HCT116 (cell line): ENCODE measurements at regions not wholly inside any gene's neighbourhood (a gene's known extent, or its start where the extent isn't known, plus 50 kb on each side); places are given as distances from the start of the nearest gene placed in this dataset.

Source experiments
- ATAC-seq: fragments of 200-7000 bp; cut with Tn5 transposase; 2 replicates; pipeline ENCODE4 v1.9.1; 2020; ENCODE audit warnings: mild to moderate bottlenecking, moderate library complexity
- BruUV-seq: library from RNA; stranded (reverse); fragments of 400-500 nt; replicated peaks from 2 replicates; lab custom pipeline; 2021; lab: Mats Ljungman, UMichigan
- CTCF ChIA-PET: fragments of 300-600 bp; sonication (Branson Sonifier 250); formaldehyde crosslinking; loops from one replicate; lab custom pipeline; 2021; ENCODE audit warnings: antibody characterized with exemption; lab: Charles Lee
- POLR2A ChIA-PET: fragments of 300-600, 350-600 bp; sonication (Branson Sonifier 250); formaldehyde crosslinking; loops from one replicate; lab custom pipeline; 2021; ENCODE audit warnings: antibody characterized with exemption; lab: Charles Lee
- RAD21 ChIA-PET, 2 experiments: fragments of 300-600 bp; sonication (Branson Sonifier 250); formaldehyde crosslinking; loops; one replicate each; lab custom pipeline; 2023; ENCODE audit warnings: low total read pairs in 2 of 2; ENCODE audit not compliant: uncharacterized antibody in 2 of 2, unreplicated experiment in 2 of 2, low non-redundant PET in 1 of 2; lab: Charles Lee
- DNase-seq: peaks from one replicate; pipeline ENCODE4 v3.0.0-alpha.2; 2010; ENCODE audit warnings: low read depth, low spot score
- H2AFZ ChIP-seq: fragments of 200-600 bp; shearing (Covaris generic), sonication (generic); 2 replicates; pipeline ENCODE4 v1.6.1; 2017; ENCODE audit warnings: low read depth, mixed run types, mixed read lengths, antibody characterized with exemption, low read length; ENCODE audit not compliant: poor library complexity, severe bottlenecking
- H3K27ac ChIP-seq: 2 replicates; pipeline ENCODE4 v1.5.1; 2012; ENCODE audit warnings: low read depth, low read length
- H3K27me3 ChIP-seq: fragments of 200-600 bp; sonication (generic); 2 replicates; pipeline ENCODE4 v1.6.1; 2016; ENCODE audit warnings: mixed run types, low read length, mixed read lengths; ENCODE audit not compliant: insufficient read depth
- H3K36me3 ChIP-seq, 2 experiments: fragments of 200-500 bp in 1 of 2; fragments of 200-600 bp in 1 of 2; sonication (Bioruptor generic) in 1 of 2; sonication (generic) in 1 of 2; 2 replicates each; pipeline versions ENCODE4 v1.5.1 to v1.6.1; 2014 to 2016; ENCODE audit warnings: low read length in 2 of 2, inconsistent platforms in 1 of 2, mixed read lengths in 1 of 2, mixed run types in 1 of 2; ENCODE audit not compliant: insufficient read depth in 2 of 2, control insufficient read depth in 1 of 2
- H3K4me1 ChIP-seq, 2 experiments: fragments of 200-600 bp in 1 of 2; sonication (generic) in 1 of 2; 2 replicates each; pipeline versions ENCODE4 v1.5.1 to v1.6.1; 2012 to 2017; ENCODE audit warnings: low read length in 2 of 2, inconsistent platforms in 1 of 2, mild to moderate bottlenecking in 1 of 2, mixed read lengths in 1 of 2, mixed run types in 1 of 2, moderate library complexity in 1 of 2; ENCODE audit not compliant: insufficient read depth in 2 of 2, control insufficient read depth in 1 of 2
- H3K4me2 ChIP-seq: fragments of 200-600 bp; sonication (generic); 2 replicates; pipeline ENCODE4 v1.6.1; 2017; ENCODE audit warnings: mixed run types, low read length, mixed read lengths
- H3K4me3 ChIP-seq, 2 experiments: fragments of 200-600 bp in 1 of 2; sonication (generic) in 1 of 2; replicated peaks in 1 of 2; 2 replicates each; pipeline ENCODE4 v1.5.1; 2011 to 2016; ENCODE audit warnings: low read length in 2 of 2, control low read depth in 1 of 2, low read depth in 1 of 2, mild to moderate bottlenecking in 1 of 2, mixed read lengths in 1 of 2, mixed run types in 1 of 2
- H3K79me2 ChIP-seq: fragments of 200-600 bp; sonication (generic); 2 replicates; pipeline ENCODE4 v1.6.1; 2017; ENCODE audit warnings: mild to moderate bottlenecking, mixed run types, low read length, moderate library complexity, mixed read lengths; ENCODE audit not compliant: insufficient read depth
- H3K9ac ChIP-seq: fragments of 200-600 bp; sonication (generic); 2 replicates; pipeline ENCODE4 v1.6.1; 2016; ENCODE audit warnings: low read length, mixed read lengths
- H3K9me2 ChIP-seq: fragments of 200-600 bp; sonication (generic), shearing (Covaris generic); 2 replicates; pipeline ENCODE4 v1.6.1; 2017; ENCODE audit warnings: mixed run types, mild to moderate bottlenecking, moderate library complexity; ENCODE audit not compliant: insufficient read depth
- H3K9me3 ChIP-seq, 2 experiments: fragments of 200-500 bp in 1 of 2; fragments of 200-600 bp in 1 of 2; sonication (Bioruptor generic) in 1 of 2; sonication (generic) in 1 of 2; 2 replicates each; pipeline ENCODE4 v1.6.1; 2014 to 2017; ENCODE audit warnings: low read length in 2 of 2, mixed read lengths in 2 of 2, inconsistent platforms in 1 of 2, low read depth in 1 of 2, mild to moderate bottlenecking in 1 of 2, mixed run types in 1 of 2, moderate library complexity in 1 of 2; ENCODE audit not compliant: control insufficient read depth in 1 of 2, insufficient read depth in 1 of 2
- H4K20me1 ChIP-seq: fragments of 200-600 bp; sonication (generic), shearing (Covaris generic); 2 replicates; pipeline ENCODE4 v1.6.1; 2017; ENCODE audit warnings: mixed run types, mild to moderate bottlenecking, moderate library complexity; ENCODE audit not compliant: insufficient read depth
- EGR1 ChIP-seq: IDR thresholded peaks from 2 replicates; pipeline ENCODE4 v1.6.1; 2012; ENCODE audit warnings: low read depth
- ELF1 ChIP-seq: IDR thresholded peaks from 2 replicates; pipeline ENCODE4 v1.6.1; 2012; ENCODE audit warnings: low read depth, borderline replicate concordance
- REST ChIP-seq: IDR thresholded peaks from 2 replicates; pipeline ENCODE4 v1.6.1; 2012; ENCODE audit warnings: low read depth
- SRF ChIP-seq: IDR thresholded peaks from 2 replicates; pipeline ENCODE4 v1.6.1; 2012; ENCODE audit warnings: low read depth
- TCF7L2 ChIP-seq: IDR thresholded peaks from 2 replicates; pipeline ENCODE4 v1.7.0; 2011; ENCODE audit warnings: borderline replicate concordance, inconsistent platforms; ENCODE audit not compliant: insufficient read depth, insufficient read length; ENCODE audit errors: extremely low read depth
- ZNF274 ChIP-seq: fragments of 200-500 bp; sonication (Bioruptor generic); IDR thresholded peaks from 2 replicates; pipeline ENCODE4 v1.6.1; 2014; ENCODE audit warnings: mild to moderate bottlenecking, low read depth, low read length, inconsistent platforms
- intact Hi-C: fragments of 100-400 bp; cut with micrococcal nuclease; formaldehyde crosslinking; loops from 2 replicates; pipeline ENCODE4 v1.10.0; 2022

GRCh38 chr5:166961913-166962312 is 1329.5 kb upstream of the WWC1 start (continued):
- TF ChIP-seq TCF7L2 (no peak), REST (no peak), SRF (no peak), ELF1 (no peak)

- no peak overlapping the region for H2AFZ ChIP-seq
- no peak overlapping the region for H3K27ac ChIP-seq
- no peaks in the 10 kb centered on the region for H4K20me1 ChIP-seq
- RAD21 ChIA-PET = no interaction called here
- H3K9ac ChIP-seq = no peak overlapping the region
- no peaks in the 10 kb centered on the region for H3K4me1 ChIP-seq
- TF ChIP-seq ZNF274 = no peak
- TF ChIP-seq EGR1 = no peak
- H3K36me3 ChIP-seq = no peaks in the 10 kb centered on the region
- H3K9me2 ChIP-seq = no peaks in the 10 kb centered on the region
- intact Hi-C loops = no loop called here
- no peak overlapping the region for H3K4me2 ChIP-seq
- H3K4me3 ChIP-seq = no peak overlapping the region
- ATAC-seq = no peak
- peaks cover 0 to 4% of the 10 kb centered on the region in 2 experiments; a peak in 1 of 4 replicates for H3K9me3 ChIP-seq
- H3K79me2 ChIP-seq = no peaks in the 10 kb centered on the region
- BruUV-seq = no TSS peak
- POLR2A ChIA-PET = no interaction called here
- DNase-seq = no peak
- H3K27me3 ChIP-seq = no peaks in the 10 kb centered on the region
- CTCF ChIA-PET = no interaction called here
Observed at GRCh38 chr5:166962461-166962860, 1329.0 kb upstream of the WWC1 start.
